GM19455 (cell line): ENCODE measurements at regions not wholly inside any gene's neighbourhood (a gene's known extent, or its start where the extent isn't known, plus 50 kb on each side); places are given as distances from the start of the nearest gene placed in this dataset.

ENCODE experiments used
- ATAC-seq: cut with Tn5 transposase; IDR thresholded peaks from one replicate; pipeline ENCODE4 v1.9.1; 2021; ENCODE audit not compliant: unreplicated experiment

GRCh38 chr9:88753691-88754367 lies 218.9 kb downstream of the NXNL2 start:
- ATAC-seq: no peak

GRCh38 chr9:88754452-88754851 lies 219.5 kb downstream of the NXNL2 start:
- no peak for ATAC-seq

- no peak for ATAC-seq
Observed at GRCh38 chr9:88754886-88755285, 219.9 kb downstream of the NXNL2 start.

GRCh38 chr9:88757406-88758010 lies 222.5 kb downstream of the NXNL2 start:
- no peak for ATAC-seq

GRCh38 chr9:88759364-88759763 lies 224.4 kb downstream of the NXNL2 start:
- ATAC-seq: no peak

- ATAC-seq: no peak
Observed at GRCh38 chr9:88766778-88767503, 224.3 kb upstream of the S1PR3 start.

- no peak for ATAC-seq
Observed at GRCh38 chr9:88767504-88767790, 223.8 kb upstream of the S1PR3 start.

GRCh38 chr9:88772575-88772974 lies 218.7 kb upstream of the S1PR3 start:
- ATAC-seq: no peak

- ATAC-seq: no peak
Observed at GRCh38 chr9:88773126-88773525, 218.1 kb upstream of the S1PR3 start.

GRCh38 chr9:88773627-88774244 lies 217.5 kb upstream of the S1PR3 start:
- ATAC-seq: no peak

GRCh38 chr9:88775037-88775471 lies 216.2 kb upstream of the S1PR3 start:
- no peak for ATAC-seq

- ATAC-seq: no peak
Observed at GRCh38 chr9:88775559-88775958, 215.7 kb upstream of the S1PR3 start.

GRCh38 chr9:88775966-88776365 lies 215.3 kb upstream of the S1PR3 start:
- no peak for ATAC-seq

GRCh38 chr9:88776717-88777497 lies 214.4 kb upstream of the S1PR3 start:
- no peak for ATAC-seq

GRCh38 chr9:88777498-88778312 lies 213.6 kb upstream of the S1PR3 start:
- no peak for ATAC-seq

GRCh38 chr9:88781628-88782391 lies 209.5 kb upstream of the S1PR3 start:
- ATAC-seq: no peak

GRCh38 chr9:88782931-88783710 lies 208.1 kb upstream of the S1PR3 start:
- ATAC-seq: no peak

- ATAC-seq: no peak
Observed at GRCh38 chr9:88783711-88784083, 207.6 kb upstream of the S1PR3 start.

- ATAC-seq: no peak
Observed at GRCh38 chr9:88784960-88785359, 206.3 kb upstream of the S1PR3 start.
